CD4-positive, alpha-beta T cell treated with Interleukin-6 for 4 hours (primary cell): ENCODE measurements at regions not wholly inside any gene's neighbourhood (a gene's known extent, or its start where the extent isn't known, plus 50 kb on each side); places are given as distances from the start of the nearest gene placed in this dataset.
"Not testable (repeated sequence)": the region's sequence is repeated elsewhere in the genome, so short reads cannot be mapped to it uniquely, and the experiment has no call there.

ENCODE experiments used
- DNase-seq: peaks from one replicate; pipeline ENCODE4 v3.0.0-alpha.2; 2020; ENCODE audit warnings: mixed read lengths

DNA sequence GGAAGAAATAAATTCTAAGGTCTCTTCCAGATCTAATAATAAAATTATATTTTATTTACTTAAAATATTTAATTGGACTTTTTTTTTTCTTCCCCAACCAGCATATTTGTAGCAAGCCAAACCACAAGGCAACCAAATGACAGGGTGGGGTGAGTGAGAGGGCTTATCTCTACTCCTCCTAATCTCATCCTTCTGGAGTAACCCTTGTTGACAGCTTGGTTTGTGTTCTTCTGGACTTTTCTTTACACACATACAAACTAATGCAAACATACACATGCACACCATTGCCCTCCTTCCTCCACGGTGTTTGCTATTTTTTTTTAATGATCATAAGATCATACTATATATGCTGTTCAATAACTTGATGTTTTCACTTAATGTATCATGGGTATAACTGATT, 383.1 kb downstream of the DLEU7 start:
- DNase-seq, result no peak

DNA sequence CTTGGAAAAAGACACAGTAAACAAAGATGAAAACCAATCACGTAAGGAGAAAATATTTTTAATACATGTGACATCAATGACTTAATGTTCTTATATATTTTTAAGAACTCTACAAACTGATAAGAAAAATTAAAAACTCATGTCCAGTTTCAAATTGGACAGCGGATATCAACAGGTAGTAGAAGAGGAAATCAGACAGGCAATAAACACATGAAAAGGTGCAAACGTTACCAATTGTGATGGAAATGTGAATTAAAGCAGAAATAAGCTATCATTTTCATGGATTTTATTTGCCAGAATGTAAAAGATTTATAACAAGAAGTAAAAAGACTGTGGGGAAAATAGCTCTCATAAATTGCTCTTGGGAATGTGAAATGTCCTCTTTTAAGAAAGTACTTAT, 382.3 kb downstream of the DLEU7 start:
- DNase-seq, result no peak

DNA sequence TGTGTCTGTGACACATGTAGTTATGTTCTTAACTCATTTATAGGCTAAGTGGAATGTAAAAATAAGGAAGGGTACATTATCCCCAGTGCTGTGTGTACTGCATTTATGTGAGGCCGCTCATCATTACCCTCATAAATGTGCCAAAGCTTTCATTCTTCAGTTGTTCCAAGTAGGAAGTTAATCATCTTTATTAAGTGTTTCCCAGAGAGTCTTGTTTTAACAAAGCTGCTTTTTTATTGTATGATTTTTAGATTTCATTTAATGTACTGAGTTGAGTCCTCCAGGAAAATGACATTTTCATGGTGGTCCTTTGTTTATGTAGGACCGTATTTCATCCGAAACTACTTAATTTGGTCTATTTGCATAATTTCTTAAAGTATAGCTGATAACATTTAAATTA, 379.8 kb downstream of the DLEU7 start:
- no peak for DNase-seq

DNA sequence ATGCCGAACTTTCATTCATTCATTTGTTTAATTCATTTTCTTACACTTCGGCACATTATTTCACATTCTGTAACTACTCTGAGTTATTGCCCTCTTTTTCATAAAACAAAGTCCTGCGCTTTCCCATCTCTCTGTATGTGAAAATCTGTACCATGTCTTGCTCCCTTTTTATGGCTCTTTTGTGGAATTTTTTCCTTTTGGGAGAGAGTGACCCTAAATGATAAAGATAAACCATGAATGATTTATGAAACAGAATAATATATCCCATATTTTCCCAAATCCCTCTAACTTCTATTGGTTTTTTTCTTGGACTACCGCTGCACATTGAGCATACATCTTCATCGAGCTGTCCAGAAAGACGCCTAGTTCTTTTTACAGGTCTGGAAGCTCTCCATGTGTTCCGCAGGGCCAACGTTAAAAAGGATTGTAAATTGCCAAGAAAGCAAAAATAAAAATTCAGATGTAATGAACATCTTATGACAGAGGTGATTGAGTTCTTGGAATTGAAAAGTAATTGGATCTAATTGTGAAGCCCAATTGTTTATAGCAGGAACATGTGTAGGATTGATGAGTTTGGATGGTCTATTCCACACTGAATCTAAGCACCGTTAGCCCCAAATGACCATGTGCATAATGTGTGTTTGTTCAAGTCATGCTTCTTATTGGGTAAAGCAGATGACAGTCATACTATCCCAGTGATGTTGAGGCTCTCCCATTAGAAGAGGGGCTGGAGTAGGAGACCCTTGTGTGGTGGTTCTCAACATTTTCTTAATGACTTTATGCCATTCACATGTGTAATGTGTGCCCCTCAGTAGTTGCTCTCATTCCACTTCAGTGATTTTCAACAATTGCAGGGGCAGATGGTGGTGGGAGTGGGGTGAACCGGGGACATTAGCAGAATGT, 378.9 kb downstream of the DLEU7 start:
- DNase-seq, result no peak

DNA sequence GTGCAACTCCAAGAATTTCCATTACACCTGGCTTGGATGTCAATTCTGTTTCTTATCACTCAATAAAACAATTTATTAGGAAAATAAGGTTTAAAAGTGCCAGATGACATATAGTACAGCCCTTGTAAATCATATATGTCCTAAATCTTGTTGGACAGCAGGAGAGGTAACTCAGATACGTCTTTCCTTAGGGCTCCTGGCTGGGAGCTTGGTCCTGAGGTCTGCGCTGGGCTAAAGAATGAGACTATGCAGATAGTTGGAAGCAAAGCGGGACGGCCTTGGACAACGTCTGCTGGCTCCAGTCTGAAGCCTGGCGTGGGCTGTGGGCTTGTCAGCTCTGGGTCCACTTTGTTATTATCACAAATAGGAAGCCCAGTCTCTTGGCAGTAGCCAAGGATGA, 377.0 kb downstream of the DLEU7 start:
- DNase-seq, result no peak

DNA sequence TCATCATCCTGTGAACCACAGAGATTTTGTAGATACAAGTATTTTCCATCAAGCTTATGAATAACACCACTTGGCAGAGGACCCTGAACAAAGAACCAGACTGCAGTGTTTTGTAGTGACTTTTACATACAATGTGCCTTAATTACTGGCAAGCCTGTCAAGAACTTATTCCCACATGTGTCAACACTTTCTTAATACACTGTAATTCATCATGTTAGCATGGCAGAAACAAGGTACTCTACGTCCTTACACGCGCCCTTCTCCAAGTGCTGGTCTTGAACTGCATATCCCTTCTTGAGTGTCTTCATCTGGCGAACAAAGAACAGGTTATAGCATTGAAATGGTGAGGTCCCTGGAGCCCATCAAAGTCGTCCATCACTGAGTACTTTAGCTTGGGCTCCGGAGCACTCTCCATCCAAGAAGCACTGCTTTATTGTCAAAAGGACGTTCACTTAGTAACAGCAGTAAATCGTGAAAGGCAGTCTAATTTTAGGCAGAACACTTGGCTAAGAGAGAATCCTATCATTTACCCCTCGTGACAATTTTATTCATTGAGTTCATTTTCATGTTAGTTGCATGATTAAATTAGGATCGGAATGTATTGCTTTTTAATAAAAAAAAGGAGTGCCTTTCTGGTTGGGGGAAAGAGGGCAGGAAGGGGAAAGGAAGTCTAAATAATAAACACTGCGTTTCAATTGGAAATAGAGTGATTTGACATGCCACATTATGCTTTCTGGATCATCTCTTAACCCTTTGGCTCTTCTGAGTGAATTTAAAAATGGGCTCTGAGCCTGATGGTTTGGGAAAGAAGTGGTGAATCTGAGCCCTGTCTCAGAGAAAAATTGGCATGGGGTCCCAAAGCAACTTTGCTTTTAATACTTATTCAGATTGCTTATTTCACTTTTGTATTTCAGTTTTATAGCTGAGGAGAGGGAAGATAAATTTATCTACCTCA, 376.1 kb downstream of the DLEU7 start:
- no peak for DNase-seq

DNA sequence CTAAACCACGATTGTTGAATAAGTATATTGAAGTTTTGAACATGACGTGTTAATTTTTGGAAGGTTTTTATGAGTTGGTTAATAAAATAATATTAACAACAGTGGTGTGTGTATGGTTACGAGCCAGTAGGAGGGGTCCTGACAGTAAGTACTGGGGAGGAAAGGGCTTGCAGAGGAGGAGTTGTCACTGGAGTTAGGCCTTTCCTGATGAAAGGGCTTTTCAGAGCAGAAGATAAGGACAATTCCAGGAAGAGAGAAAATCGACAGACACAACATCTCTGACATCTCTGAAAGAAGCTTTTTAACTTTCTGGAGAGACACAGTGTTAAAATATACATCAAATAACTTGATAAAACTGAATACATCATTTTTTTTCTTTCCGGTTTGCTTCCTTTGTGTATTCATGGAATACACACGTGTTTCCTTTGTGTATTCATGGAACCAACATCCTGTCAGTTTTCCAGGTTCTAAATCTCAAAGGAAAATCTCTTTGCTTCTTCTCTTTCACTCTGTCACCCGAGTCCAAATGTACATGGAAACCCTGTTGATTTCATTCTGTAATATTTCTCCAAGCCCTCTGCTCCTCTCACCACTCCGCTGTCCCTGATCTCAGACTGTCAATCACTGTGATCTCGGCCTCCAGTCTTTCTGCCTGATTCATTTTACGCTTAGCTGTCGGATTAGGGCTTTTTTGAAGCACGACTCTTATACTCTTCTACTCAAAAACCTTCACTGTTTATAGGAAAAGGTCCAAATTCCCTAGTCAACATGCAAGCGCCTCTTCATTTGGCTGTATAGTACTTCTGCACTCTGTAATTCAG, 374.4 kb downstream of the DLEU7 start:
- no peak for DNase-seq

DNA sequence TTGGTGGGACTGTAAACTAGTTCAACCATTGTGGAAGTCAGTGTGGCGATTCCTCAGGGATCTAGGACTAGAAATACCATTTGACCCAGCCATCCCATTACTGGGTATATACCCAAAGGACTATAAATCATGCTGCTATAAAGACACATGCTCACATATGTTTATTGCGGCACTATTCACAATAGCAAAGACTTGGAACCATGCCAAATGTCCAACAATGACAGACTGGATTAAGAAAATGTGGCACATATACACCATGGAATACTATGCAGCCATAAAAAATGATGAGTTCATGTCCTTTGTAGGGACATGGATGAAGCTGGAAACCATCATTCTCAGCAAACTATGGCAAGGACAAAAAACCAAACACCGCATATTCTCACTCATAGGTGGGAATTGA, 370.4 kb downstream of the DLEU7 start:
- DNase-seq, result not testable (repeated sequence)

DNA sequence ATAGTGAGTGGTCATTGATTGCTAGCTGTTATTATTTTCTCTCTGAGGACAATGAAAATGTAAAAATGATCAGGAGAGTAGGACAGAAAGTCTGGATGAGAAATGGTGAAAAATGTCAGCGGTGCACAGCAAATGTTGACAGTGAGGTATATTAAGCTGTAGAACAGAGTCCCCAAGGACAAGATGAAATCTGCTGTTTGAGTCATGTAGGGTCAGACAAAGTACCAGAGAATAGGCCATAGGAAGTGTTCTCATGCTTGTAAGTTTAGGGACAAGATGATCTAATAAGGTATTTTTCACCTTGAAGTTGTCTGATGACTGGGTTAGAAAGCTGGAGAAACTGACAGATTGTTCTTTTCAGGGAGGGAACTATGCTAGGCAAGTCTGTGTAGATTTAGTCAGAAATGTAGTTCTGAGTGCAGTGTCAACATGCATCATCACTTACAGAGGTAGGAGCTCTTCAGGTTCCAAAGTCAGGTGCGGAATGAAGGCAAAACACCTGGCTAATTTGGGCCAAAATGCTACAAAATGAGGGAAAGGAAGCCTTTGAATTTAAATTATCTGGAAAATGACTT, 369.3 kb downstream of the DLEU7 start:
- DNase-seq, result no peak

DNA sequence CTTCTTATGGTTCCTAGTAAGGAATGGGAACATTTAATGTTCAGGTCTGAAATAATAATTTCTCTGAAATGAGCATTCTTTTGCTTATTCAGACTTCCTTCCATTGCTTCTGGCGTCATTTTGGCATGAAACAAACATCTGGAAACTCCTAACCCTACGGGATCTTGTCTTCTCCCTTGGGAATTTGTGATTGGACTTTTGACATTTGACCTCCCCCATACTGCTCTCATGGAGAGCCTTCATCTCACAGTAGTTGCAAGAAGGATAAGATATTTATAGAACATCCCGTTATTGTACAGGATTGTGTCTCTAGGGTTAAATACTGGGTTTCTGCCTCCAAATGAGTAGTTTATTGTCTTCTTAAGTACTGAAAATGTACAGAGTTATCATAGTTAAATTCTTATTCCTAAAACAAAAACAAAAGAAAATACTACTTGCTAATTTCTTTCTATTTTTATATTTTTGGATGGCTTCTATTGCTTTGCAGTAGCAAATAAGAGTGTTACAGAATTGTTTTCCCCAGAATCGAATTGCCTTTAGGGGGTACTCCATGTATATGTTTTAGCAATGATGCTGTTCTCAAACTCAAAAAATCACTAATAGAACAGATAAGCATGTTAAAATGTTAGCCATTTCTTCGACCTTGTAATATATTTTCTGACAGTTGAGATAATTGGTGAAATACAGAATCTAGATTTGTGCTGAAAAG, 366.8 kb downstream of the DLEU7 start:
- no peak for DNase-seq

DNA sequence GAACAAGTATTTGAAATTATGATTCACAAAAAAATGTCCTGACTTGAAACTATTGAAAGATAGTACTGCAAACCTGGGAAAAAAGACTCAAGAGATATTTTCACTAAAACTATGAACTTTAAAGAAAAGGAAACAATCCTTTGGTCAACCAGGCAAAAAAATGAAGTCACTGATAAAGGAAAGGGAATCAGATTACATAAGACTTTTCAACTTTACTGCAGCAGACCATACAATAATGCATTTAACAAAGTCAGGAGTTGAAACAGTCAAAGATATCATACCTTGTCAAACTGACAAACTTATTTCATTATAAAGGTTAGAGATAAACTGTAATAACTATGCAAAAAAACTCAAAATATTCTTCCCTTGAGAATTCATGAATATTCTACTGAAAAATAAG, 361.6 kb downstream of the DLEU7 start:
- DNase-seq, result no peak

DNA sequence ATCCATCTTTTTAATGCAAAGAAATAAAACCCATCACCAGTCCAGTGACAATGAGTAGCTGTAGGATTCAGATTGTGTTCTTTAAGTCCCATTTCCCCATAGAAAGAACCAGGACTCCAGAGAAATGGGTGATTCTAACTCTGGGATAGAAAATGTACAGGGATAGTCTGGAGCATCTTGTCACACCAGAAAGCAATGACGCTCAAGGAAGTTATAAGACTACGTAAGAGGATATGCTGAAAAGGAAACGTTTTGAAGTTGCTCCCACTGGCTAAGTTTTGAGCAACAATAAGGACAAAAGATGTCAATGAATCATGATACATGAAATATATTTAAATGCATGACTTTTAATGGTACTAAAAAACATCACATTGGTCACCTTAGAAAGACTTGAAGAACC, 360.1 kb downstream of the DLEU7 start:
- no peak for DNase-seq

DNA sequence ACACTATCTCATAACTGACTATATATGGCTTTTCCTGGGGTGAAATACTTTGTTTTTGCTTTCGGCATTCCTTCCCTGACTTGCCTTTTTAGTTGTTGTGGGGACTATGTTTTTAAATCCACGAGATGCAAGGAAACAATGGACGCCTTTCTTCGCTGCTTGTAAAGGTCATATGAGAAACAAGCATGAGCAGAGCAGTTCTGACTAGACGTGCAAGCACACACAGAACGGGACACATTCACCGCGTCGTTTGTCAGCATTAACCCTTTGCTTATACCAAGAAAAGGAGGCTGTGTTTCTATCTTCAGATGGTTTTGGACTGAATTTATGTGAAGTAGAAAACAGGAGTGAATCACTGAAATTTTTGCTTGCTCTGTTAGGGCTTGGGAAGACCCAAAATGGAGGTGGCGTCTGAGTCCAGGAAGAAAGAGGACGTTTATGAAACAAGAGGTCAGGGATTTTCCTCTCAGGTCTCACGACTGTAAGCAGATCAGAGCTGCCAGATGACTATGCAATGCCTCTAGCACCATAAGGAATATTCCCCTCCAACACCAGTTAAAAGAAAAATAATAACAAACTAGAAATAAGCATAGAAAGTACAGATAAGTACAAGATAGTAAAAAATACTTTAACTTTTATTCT, 358.9 kb downstream of the DLEU7 start:
- no peak for DNase-seq

DNA sequence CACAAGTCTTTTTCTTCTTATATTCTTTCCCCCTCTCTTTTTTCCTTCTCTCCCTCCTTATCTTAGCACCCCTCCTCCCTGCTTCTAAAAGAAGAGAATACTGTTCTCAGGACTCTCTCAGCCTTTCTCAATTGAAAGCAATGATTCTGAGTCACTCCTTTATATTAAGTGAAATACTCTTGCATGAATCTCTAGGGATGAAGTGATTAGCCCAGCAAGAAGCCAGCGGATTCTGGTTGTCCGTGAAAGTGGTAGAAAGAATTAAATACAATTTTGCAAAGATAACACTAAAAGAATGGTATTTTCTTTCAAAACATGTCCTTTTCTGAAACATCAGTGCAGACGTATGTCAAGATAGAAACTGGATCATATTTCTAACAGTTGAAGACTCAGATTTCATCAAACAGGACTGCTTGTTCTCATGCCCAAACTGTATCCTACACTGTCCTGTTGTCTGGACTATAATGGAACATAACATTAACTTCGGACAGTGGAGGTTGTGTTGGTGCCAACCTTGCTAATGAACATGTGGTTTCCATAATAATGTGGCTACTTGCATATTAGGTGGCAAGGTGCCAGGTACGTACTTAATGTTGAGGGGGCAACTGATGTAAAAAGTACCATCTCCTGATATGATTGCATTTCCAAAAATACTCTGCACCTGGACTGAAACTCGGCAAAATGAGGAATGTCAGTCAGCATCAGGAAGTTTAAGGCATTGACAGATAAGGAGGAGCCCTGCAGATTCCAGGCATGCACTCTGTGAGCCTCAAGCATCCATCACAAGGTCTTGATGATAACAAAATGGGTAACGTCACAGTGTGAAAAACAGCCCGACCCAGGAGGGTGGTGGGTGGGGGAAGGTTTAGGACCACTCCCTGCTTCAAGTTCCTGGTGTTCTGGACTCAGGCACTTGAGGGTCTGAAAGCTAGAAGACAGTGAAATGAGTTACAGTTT, 357.2 kb downstream of the DLEU7 start:
- DNase-seq, result no peak

DNA sequence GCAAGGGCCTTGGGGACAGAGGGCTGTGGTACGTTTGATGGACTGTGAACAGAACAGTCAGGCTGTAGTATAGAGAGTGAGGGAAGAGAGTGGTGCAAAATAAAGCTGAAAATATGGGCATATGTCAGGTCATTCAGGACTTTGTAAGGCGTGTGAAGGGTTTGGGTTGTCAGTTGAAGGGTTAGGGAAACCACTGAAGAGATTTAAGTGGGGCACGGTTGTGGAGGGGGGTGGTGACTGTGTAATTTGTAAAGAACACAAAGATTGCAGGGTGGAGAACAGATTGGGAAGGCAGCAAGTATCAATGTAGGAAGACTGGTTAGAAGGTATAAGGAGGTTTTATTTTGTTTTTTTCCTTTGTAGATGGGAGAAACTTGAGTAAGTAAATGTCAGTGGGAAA, 349.8 kb downstream of the DLEU7 start:
- DNase-seq, result no peak

DNA sequence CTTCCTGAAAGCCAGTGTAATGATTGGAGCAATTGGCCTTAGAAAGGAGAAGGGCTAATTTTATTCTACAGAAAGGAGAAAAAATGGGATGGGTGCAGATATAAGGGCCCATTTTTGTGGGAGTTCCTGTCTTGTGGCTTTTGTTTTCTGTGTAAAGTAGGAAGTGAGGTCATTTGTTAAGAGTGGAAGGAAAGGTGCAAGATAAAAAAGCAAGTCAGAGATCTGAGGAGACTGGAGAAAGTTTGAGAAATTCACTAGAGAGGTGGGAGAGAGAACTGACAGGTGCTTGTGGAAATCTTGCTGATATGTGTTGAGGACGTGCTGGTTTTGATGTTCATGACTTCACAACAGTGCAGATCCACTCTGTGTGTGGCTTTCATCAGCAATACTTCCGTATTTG, 349.4 kb downstream of the DLEU7 start:
- no peak for DNase-seq

DNA sequence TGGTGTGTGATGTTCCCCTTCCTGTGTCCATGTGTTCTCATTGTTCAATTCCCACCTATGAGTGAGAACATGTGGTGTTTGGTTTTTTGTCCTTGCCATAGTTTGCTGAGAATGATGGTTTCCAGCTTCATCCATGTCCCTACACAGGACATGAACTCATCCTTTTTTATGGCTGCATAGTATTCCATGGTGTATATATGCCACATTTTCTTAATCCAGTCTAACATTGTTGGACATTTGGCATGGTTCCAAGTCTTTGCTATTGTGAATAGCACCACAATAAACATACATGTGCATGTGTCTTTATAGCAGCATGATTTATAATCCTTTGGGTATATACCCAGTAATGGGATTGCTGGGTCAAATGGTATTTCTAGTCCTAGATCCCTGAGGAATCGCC, 340.3 kb downstream of the DLEU7 start:
- not testable (repeated sequence) for DNase-seq

DNA sequence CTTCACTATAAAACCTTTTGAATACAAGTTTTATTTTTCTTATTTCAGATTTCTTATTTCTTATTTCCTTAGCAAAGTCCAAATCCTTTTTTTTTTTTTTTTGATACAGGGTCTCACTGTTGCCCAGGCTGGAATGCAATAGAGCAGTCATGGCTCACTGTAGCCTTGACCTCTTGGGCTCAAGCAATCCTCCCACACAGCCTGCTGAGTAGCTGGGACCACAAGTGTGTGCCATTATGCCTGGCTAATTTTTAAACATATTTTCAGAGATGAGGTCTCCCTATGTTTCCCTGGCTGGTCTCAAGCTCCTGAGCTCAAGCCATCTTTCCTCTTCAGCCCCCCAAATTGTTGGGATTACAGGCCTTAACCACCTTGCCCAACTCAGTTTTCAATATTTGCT, 334.3 kb downstream of the DLEU7 start:
- DNase-seq, result no peak

DNA sequence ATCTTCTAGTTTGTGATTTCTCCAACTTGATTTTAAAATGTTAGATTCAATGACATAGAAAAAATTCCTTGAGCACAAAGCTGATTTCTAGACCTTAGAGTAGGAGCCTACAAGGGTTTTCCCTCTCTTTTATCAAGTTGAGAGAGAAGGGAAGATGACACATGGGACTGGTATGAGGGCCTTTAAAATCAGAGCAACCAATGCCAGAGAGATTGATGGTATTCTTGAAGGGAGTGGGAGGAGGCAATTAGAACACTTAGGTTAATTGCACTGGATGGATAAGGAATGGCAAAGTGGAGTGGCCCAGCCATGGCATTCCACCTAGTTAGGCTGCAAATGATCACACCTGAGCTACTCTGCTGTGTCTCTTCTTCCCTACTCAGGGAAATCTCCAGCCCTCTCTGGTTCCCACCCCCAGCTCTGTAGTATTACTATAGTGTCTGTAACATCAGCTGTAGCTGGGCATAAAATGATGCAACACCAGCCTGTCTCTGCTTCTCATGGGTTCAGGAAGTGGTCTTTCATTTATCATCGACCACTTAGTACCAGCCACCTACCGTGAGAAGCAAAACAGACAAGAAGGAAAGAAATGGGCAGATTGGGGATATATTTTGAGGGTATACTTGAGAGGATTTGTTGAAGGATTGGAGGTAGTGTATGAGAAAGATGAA, 333.6 kb downstream of the DLEU7 start:
- DNase-seq, result no peak
